ENCODE measurements at regions not wholly inside any gene's neighbourhood (a gene's known extent, or its start where the extent isn't known, plus 50 kb on each side); places are given as distances from the start of the nearest gene placed in this dataset.

GRCh38 chr2:88310787-88311186 lies 140.6 kb downstream of the THNSL2 start:
- Histone ChIP-seq H3K27ac (no peak overlapping the region), H3K4me1 (no peaks in the 10 kb centered on the region), H3K9me3 (peaks cover 0 to 8% of the 10 kb centered on the region in 2 donors), H3K27me3 (no peaks in the 10 kb centered on the region), H3K36me3 (no peaks in the 10 kb centered on the region), H3K4me3 (no peak overlapping the region)
- TF ChIP-seq CTCF (IDR thresholded peaks at IDR 0.05) = no peak
- DNase-seq (ENCODE audit: low spot score in 2 of 2) = no peak
- intact Hi-C loops (cut with DNase I) = no loop called here

DNA sequence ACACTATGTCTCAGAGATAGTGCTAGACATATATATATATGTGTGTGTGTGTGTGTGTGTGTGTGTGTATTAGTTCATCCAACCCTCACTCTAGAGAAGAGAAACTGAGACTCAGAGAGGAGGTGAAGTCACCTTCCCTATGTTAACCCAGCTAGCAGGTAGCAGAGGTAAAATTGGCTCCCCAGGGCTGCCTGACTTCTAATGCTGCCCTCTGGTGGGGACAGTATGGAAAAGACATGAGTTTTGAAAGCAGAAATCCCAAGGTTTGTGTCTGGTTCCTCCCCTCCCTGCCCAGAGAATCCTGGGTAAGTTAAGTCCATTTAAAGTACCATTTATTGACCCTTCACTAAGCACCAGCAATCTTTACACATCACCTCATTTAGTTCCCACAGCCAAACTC lies 137.7 kb downstream of the THNSL2 start:
- no peaks in the 10 kb centered on the region for H3K4me1 ChIP-seq
- H3K4me3 ChIP-seq = no peak overlapping the region
- no peaks in the 10 kb centered on the region for H3K36me3 ChIP-seq
- peaks cover 0 to 8% of the 10 kb centered on the region in 2 donors for H3K9me3 ChIP-seq
- H3K27me3 ChIP-seq = no peaks in the 10 kb centered on the region
- H3K27ac ChIP-seq = no peak overlapping the region
- no peak for DNase-seq (ENCODE audit: low spot score in 2 of 2)
- no peak for TF ChIP-seq CTCF (IDR thresholded peaks at IDR 0.05)
- intact Hi-C loops (cut with DNase I) = no loop called here

DNA sequence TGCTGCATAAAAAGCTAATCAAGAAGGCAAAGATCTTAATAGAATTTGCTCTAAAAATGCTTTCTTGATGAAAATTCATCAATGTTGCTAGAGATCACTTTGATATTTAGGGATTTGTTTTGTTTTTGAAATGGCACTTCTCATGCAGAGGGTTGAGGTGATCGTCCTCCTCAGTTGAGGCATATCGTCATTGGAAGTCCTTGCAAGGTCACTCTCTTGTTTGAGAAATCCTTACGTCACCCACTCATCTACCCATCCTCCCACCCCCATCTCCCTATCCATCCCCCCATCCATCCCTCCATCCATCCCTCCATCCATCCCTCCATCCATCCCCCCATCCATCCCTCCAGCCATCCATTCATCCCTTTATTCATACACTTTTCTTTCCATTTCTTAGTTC lies 133.7 kb downstream of the THNSL2 start:
- DNase-seq (ENCODE audit: low spot score in 2 of 2) = no peak
- no peak for TF ChIP-seq CTCF (IDR thresholded peaks at IDR 0.05)
- intact Hi-C loops (cut with DNase I) = no loop called here

DNA sequence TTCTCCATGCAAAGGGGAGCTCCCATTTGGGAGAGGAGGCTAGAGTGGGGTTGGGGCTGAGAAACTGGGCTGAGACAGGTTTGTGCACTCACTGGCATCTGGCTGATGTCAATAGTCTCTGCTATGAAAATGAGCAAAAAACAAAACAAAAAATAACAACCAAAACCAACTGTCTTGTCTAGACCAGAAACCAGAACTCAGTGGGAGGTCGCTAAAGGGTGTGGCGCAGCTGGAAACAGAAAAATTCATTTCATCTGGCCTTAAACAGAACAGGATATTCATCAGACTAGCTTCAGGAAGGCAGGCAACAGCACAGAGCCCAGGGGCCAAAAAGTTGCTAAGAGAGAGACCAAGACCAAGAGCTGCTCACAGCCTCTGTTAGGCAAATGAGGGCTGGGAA lies 126.1 kb downstream of the THNSL2 start:
- Histone ChIP-seq H3K27ac (no peak overlapping the region), H3K36me3 (no peaks in the 10 kb centered on the region), H3K4me1 (no peaks in the 10 kb centered on the region), H3K9me3 (no peaks in the 10 kb centered on the region), H3K27me3 (no peaks in the 10 kb centered on the region), H3K4me3 (no peak overlapping the region)
- no peak for DNase-seq (ENCODE audit: low spot score in 2 of 2)
- intact Hi-C loops (cut with DNase I) = no loop called here
- TF ChIP-seq CTCF (IDR thresholded peaks at IDR 0.05) = no peak

More for the DNA sequence above, 133.7 kb downstream of the THNSL2 start:
- Histone ChIP-seq H3K27ac (no peak overlapping the region), H3K9me3 (peaks cover 0 to 2% of the 10 kb centered on the region in 2 donors), H3K4me1 (no peaks in the 10 kb centered on the region), H3K36me3 (no peaks in the 10 kb centered on the region), H3K27me3 (no peaks in the 10 kb centered on the region), H3K4me3 (no peak overlapping the region)

DNA sequence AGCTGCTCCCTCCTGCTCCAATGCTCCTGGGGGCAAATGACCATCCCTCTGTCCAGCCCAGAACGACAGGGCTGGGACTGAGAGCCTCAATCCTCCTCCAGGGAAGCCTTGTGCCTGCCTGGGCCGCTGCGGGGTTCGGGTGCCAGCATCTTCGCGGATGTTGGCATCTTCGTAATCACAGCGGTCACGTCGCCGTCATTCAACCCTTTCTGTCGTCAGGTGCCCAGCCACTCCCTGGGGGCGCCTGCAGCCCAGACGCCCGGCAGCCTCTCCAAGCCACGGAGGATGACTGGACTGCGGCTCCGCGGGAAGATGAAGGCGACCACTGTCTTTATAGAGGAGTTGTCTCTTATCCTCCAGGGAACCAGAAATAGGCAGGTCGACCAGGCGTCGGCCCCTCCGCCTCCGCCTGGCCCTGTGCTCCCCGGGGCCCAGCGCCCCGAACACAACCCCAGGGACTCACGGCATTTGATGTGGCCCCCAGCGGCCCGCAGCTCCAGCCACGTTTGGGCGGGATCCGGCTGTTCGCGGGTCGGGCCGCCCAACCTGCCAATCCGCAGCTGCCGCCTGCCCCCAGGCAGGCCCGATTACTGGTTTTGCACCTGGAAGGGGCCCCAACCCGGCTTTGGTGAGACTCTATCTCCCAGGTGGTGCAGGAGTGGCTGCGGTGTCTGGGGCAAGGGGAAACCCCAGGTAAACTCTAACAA lies 113.9 kb downstream of the THNSL2 start:
- DNase-seq (ENCODE audit: low spot score in 2 of 2) = no peak
- Histone ChIP-seq H3K4me1 (no peaks in the 10 kb centered on the region), H3K27ac (no peak overlapping the region), H3K36me3 (no peaks in the 10 kb centered on the region), H3K4me3 (no peak overlapping the region), H3K27me3 (no peaks in the 10 kb centered on the region), H3K9me3 (no peaks in the 10 kb centered on the region)
- no peak for TF ChIP-seq CTCF (IDR thresholded peaks at IDR 0.05)
- intact Hi-C loops (cut with DNase I) = no loop called here
